ENCODE measurements at regions not wholly inside any gene's neighbourhood (a gene's known extent, or its start where the extent isn't known, plus 50 kb on each side); places are given as distances from the start of the nearest gene placed in this dataset.

DNA sequence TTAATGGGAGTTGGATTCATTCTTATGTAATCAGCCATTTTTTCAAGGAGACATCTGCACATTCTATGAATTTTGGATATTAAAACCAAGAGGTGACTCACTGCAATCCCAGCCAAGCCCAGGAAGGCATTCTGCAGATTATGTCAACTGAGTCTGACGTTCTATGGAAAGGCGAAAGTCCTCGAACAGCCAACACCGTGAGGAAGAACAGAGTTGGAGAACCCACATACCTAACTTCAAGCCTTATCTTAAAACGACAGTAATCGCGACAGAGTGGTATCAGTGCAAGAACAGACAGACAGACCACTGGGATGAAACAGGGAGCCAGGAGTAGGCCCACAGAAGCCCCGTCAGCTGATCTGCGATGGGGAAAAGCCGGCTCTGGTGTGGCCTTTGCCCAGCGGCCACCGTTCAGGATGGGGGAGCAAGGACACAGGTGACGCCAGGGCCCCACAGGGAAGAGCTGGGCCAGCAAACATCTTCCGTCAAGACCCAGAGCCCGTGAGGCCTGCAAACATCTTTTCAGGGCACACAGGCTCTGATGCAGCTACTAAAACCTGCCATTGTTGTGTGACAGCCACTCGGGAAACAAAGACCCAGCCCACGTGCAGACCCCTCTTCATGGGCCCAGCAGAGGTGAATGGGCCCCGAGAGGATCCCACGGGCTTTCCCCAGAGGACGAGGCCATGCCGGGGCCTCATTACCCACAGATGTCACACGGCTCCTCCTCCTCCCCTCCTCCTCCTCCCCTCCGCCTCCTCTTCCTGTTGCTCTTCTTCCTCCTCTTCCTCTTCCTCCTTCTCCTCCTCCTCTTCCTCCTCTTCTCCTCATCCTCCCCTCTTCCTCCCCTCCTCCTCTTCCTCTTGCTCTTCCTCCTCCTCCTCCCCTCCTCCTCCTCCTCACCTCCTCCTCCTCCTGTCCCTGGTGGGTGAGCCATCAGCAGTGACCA lies 277.6 kb downstream of the ADGRD1 start:
- TF ChIP-seq, protein P1, sequence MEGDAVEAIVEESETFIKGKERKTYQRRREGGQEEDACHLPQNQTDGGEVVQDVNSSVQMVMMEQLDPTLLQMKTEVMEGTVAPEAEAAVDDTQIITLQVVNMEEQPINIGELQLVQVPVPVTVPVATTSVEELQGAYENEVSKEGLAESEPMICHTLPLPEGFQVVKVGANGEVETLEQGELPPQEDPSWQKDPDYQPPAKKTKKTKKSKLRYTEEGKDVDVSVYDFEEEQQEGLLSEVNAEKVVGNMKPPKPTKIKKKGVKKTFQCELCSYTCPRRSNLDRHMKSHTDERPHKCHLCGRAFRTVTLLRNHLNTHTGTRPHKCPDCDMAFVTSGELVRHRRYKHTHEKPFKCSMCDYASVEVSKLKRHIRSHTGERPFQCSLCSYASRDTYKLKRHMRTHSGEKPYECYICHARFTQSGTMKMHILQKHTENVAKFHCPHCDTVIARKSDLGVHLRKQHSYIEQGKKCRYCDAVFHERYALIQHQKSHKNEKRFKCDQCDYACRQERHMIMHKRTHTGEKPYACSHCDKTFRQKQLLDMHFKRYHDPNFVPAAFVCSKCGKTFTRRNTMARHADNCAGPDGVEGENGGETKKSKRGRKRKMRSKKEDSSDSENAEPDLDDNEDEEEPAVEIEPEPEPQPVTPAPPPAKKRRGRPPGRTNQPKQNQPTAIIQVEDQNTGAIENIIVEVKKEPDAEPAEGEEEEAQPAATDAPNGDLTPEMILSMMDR (IDR thresholded peaks at IDR 0.05) = no peak
- no peak for TF ChIP-seq POLR2A (IDR thresholded peaks at IDR 0.05)

Measured in lower leg skin (tissue), 3 donors.